CD4-positive, CD25-positive, alpha-beta regulatory T cell (primary cell): ENCODE measurements at regions not wholly inside any gene's neighbourhood (a gene's known extent, or its start where the extent isn't known, plus 50 kb on each side); places are given as distances from the start of the nearest gene placed in this dataset.

Experiments
- ATAC-seq, 2 donors: fragments of 150-1000 bp; cut with Tn5 transposase; one replicate each; pipeline ENCODE4 v1.10.0; 2021; ENCODE audit warnings: low read depth in 2 of 2, moderate number of reproducible peaks in 2 of 2, moderate library complexity in 1 of 2
- DNase-seq, 3 donors: peaks; one replicate each; pipeline versions ENCODE4 v3.0.0 to v3.0.0-alpha.2; 2012 to 2022; ENCODE audit warnings: mixed read lengths in 1 of 3
- H3K27ac ChIP-seq: one replicate; pipeline ENCODE4 v1.7.0; 2013; ENCODE audit warnings: mild to moderate bottlenecking, low read length; ENCODE audit not compliant: insufficient read depth, poor library complexity, severe bottlenecking
- H3K27me3 ChIP-seq: one replicate; pipeline ENCODE4 v1.7.0; 2013; ENCODE audit warnings: low read length; ENCODE audit not compliant: control insufficient read depth, insufficient read depth
- H3K36me3 ChIP-seq: one replicate; pipeline ENCODE4 v1.7.0; 2013; ENCODE audit warnings: mild to moderate bottlenecking, low read length, moderate library complexity; ENCODE audit not compliant: control insufficient read depth, insufficient read depth
- H3K4me1 ChIP-seq: 2 replicates; pipeline ENCODE4 v1.7.0; 2013; ENCODE audit warnings: mild to moderate bottlenecking, low read length; ENCODE audit not compliant: insufficient read depth, control insufficient read depth, poor library complexity, severe bottlenecking
- H3K4me3 ChIP-seq: one replicate; pipeline ENCODE4 v1.7.0; 2013; ENCODE audit warnings: low read depth, mild to moderate bottlenecking, low read length, moderate library complexity
- H3K9me3 ChIP-seq, 2 experiments: 1 replicate in 1 of 2; 2 replicates in 1 of 2; pipeline ENCODE4 v1.7.0; 2013; ENCODE audit warnings: low read length in 2 of 2, mild to moderate bottlenecking in 1 of 2, moderate library complexity in 1 of 2; ENCODE audit not compliant: control insufficient read depth in 2 of 2
- H3K27ac Mint-ChIP-seq, 3 donors: one replicate each; pipeline ENCODE4 v1.8.0; 2020 to 2022; ENCODE audit warnings: mild to moderate bottlenecking in 3 of 3, mixed read lengths in 3 of 3, moderate library complexity in 2 of 3
- H3K27me3 Mint-ChIP-seq: one replicate; pipeline ENCODE4 v1.8.0; 2022; ENCODE audit warnings: mild to moderate bottlenecking, mixed read lengths
- H3K36me3 Mint-ChIP-seq: one replicate; pipeline ENCODE4 v1.8.0; 2020; ENCODE audit warnings: mixed read lengths
- H3K4me1 Mint-ChIP-seq, 4 donors: one replicate each; pipeline ENCODE4 v1.8.0; 2020 to 2022; ENCODE audit warnings: mixed read lengths in 4 of 4, mild to moderate bottlenecking in 1 of 4
- H3K4me3 Mint-ChIP-seq, 4 donors: one replicate each; pipeline ENCODE4 v1.8.0; 2020 to 2022; ENCODE audit warnings: mild to moderate bottlenecking in 4 of 4, mixed read lengths in 4 of 4, moderate library complexity in 3 of 4
- H3K9me3 Mint-ChIP-seq, 7 donors: one replicate each; pipeline ENCODE4 v1.8.0; 2020 to 2022; ENCODE audit warnings: mixed read lengths in 7 of 7, mild to moderate bottlenecking in 3 of 7, moderate library complexity in 2 of 7

- ATAC-seq (no peak), DNase-seq (no peak)
- Histone ChIP-seq H3K9me3 (no peaks in the 10 kb centered on the region), H3K4me3 (no peak overlapping the region), H3K27ac (no peak overlapping the region), H3K27me3 (no peaks in the 10 kb centered on the region), H3K36me3 (no peaks in the 10 kb centered on the region), H3K4me1 (no peaks in the 10 kb centered on the region)
- no peaks in the 10 kb centered on the region for H3K27me3 Mint-ChIP-seq
- no peaks in the 10 kb centered on the region for H3K9me3 Mint-ChIP-seq
- no peak overlapping the region for H3K27ac Mint-ChIP-seq
- H3K4me3 Mint-ChIP-seq = no peak overlapping the region
- no peaks in the 10 kb centered on the region for H3K4me1 Mint-ChIP-seq
- H3K36me3 Mint-ChIP-seq = no peaks in the 10 kb centered on the region
Observed at GRCh38 chr12:92634202-92634601, 68.6 kb upstream of the PLEKHG7 start.

- Histone ChIP-seq H3K36me3 (no peaks in the 10 kb centered on the region), H3K27me3 (no peaks in the 10 kb centered on the region), H3K4me1 (no peaks in the 10 kb centered on the region), H3K27ac (no peak overlapping the region), H3K4me3 (no peak overlapping the region), H3K9me3 (no peaks in the 10 kb centered on the region)
- no peaks in the 10 kb centered on the region for H3K27me3 Mint-ChIP-seq
- DNase-seq = no peak
- no peaks in the 10 kb centered on the region for H3K36me3 Mint-ChIP-seq
- H3K4me1 Mint-ChIP-seq = no peaks in the 10 kb centered on the region
- H3K9me3 Mint-ChIP-seq = no peaks in the 10 kb centered on the region
- H3K27ac Mint-ChIP-seq = no peak overlapping the region
- ATAC-seq = no peak
- no peak overlapping the region for H3K4me3 Mint-ChIP-seq
Observed at GRCh38 chr12:92630968-92631367, 71.8 kb upstream of the PLEKHG7 start.

GRCh38 chr12:92629349-92630065, 73.3 kb upstream of the PLEKHG7 start:
- Mint-ChIP-seq H3K27me3 (no peaks in the 10 kb centered on the region), H3K4me3 (no peak overlapping the region)

GRCh38 chr12:92628476-92628875, 74.3 kb upstream of the PLEKHG7 start:
- H3K4me3 ChIP-seq = no peak overlapping the region
- ATAC-seq (no peak), DNase-seq (no peak)
- H3K9me3 ChIP-seq = no peaks in the 10 kb centered on the region
- H3K27ac ChIP-seq = no peak overlapping the region
- no peaks in the 10 kb centered on the region for H3K4me1 ChIP-seq
- H3K4me1 Mint-ChIP-seq = no peaks in the 10 kb centered on the region
- no peaks in the 10 kb centered on the region for H3K36me3 ChIP-seq
- H3K27ac Mint-ChIP-seq = no peak overlapping the region
- no peaks in the 10 kb centered on the region for H3K36me3 Mint-ChIP-seq
- H3K27me3 Mint-ChIP-seq = no peaks in the 10 kb centered on the region
- H3K27me3 ChIP-seq = no peaks in the 10 kb centered on the region
- H3K9me3 Mint-ChIP-seq = no peaks in the 10 kb centered on the region
- H3K4me3 Mint-ChIP-seq = no peak overlapping the region

More at GRCh38 chr12:92629349-92630065, 73.3 kb upstream of the PLEKHG7 start:
- Histone ChIP-seq H3K27me3 (no peaks in the 10 kb centered on the region), H3K27ac (no peak overlapping the region), H3K4me3 (no peak overlapping the region), H3K9me3 (no peaks in the 10 kb centered on the region), H3K36me3 (no peaks in the 10 kb centered on the region), H3K4me1 (no peaks in the 10 kb centered on the region)
- DNase-seq = no peak
- no peaks in the 10 kb centered on the region for H3K36me3 Mint-ChIP-seq
- no peaks in the 10 kb centered on the region for H3K9me3 Mint-ChIP-seq
- no peaks in the 10 kb centered on the region for H3K4me1 Mint-ChIP-seq
- ATAC-seq = no peak
- no peak overlapping the region for H3K27ac Mint-ChIP-seq

GRCh38 chr12:92627511-92627910, 75.3 kb upstream of the PLEKHG7 start:
- no peaks in the 10 kb centered on the region for H3K9me3 ChIP-seq
- ATAC-seq = no peak
- H3K27ac ChIP-seq = no peak overlapping the region
- Mint-ChIP-seq H3K27ac (no peak overlapping the region), H3K9me3 (peaks cover 0 to 2% (median 0%) of the 10 kb centered on the region in 7 donors), H3K4me3 (no peak overlapping the region), H3K36me3 (no peaks in the 10 kb centered on the region), H3K27me3 (no peaks in the 10 kb centered on the region), H3K4me1 (no peaks in the 10 kb centered on the region)
- DNase-seq = no peak
- no peaks in the 10 kb centered on the region for H3K36me3 ChIP-seq
- H3K4me1 ChIP-seq = no peaks in the 10 kb centered on the region
- H3K4me3 ChIP-seq = no peak overlapping the region
- no peaks in the 10 kb centered on the region for H3K27me3 ChIP-seq

GRCh38 chr12:92625639-92626310, 77.0 kb upstream of the PLEKHG7 start:
- no peak for ATAC-seq

GRCh38 chr12:92624236-92624635, 78.6 kb upstream of the PLEKHG7 start:
- Histone ChIP-seq H3K9me3 (no peaks in the 10 kb centered on the region), H3K27ac (no peak overlapping the region), H3K4me3 (no peak overlapping the region), H3K36me3 (no peaks in the 10 kb centered on the region), H3K27me3 (no peaks in the 10 kb centered on the region), H3K4me1 (no peaks in the 10 kb centered on the region)
- DNase-seq (no peak), ATAC-seq (no peak)
- H3K4me3 Mint-ChIP-seq = no peak overlapping the region
- peaks cover 0 to 6% (median 1%) of the 10 kb centered on the region in 4 donors for H3K4me1 Mint-ChIP-seq
- peaks cover 0 to 10% (median 3%) of the 10 kb centered on the region in 7 donors for H3K9me3 Mint-ChIP-seq
- H3K27ac Mint-ChIP-seq = no peak overlapping the region
- H3K27me3 Mint-ChIP-seq = no peaks in the 10 kb centered on the region
- H3K36me3 Mint-ChIP-seq = no peaks in the 10 kb centered on the region

More at GRCh38 chr12:92625639-92626310, 77.0 kb upstream of the PLEKHG7 start:
- no peaks in the 10 kb centered on the region for H3K4me1 ChIP-seq
- DNase-seq = no peak
- H3K36me3 Mint-ChIP-seq = no peaks in the 10 kb centered on the region
- no peak overlapping the region for H3K27ac ChIP-seq
- H3K36me3 ChIP-seq = no peaks in the 10 kb centered on the region
- H3K27ac Mint-ChIP-seq = no peak overlapping the region
- H3K27me3 Mint-ChIP-seq = no peaks in the 10 kb centered on the region
- no peak overlapping the region for H3K4me3 Mint-ChIP-seq
- H3K4me3 ChIP-seq = no peak overlapping the region
- peaks cover 0 to 9% (median 2%) of the 10 kb centered on the region in 7 donors for H3K9me3 Mint-ChIP-seq
- H3K4me1 Mint-ChIP-seq = peaks cover 0 to 6% (median 0%) of the 10 kb centered on the region in 4 donors
- H3K27me3 ChIP-seq = no peaks in the 10 kb centered on the region
- no peaks in the 10 kb centered on the region for H3K9me3 ChIP-seq

GRCh38 chr12:92623386-92623785, 79.4 kb upstream of the PLEKHG7 start:
- DNase-seq (no peak), ATAC-seq (no peak)
- no peaks in the 10 kb centered on the region for H3K27me3 ChIP-seq
- Mint-ChIP-seq H3K4me3 (no peak overlapping the region), H3K27ac (no peak overlapping the region), H3K36me3 (no peaks in the 10 kb centered on the region), H3K9me3 (peaks cover 0 to 10% (median 3%) of the 10 kb centered on the region in 7 donors), H3K27me3 (no peaks in the 10 kb centered on the region), H3K4me1 (peaks cover 0 to 6% (median 1%) of the 10 kb centered on the region in 4 donors)
- no peaks in the 10 kb centered on the region for H3K9me3 ChIP-seq
- H3K36me3 ChIP-seq = no peaks in the 10 kb centered on the region
- H3K4me1 ChIP-seq = no peaks in the 10 kb centered on the region
- no peak overlapping the region for H3K27ac ChIP-seq
- H3K4me3 ChIP-seq = no peak overlapping the region
